ENCODE measurements at regions not wholly inside any gene's neighbourhood (a gene's known extent, or its start where the extent isn't known, plus 50 kb on each side); places are given as distances from the start of the nearest gene placed in this dataset.

DNA sequence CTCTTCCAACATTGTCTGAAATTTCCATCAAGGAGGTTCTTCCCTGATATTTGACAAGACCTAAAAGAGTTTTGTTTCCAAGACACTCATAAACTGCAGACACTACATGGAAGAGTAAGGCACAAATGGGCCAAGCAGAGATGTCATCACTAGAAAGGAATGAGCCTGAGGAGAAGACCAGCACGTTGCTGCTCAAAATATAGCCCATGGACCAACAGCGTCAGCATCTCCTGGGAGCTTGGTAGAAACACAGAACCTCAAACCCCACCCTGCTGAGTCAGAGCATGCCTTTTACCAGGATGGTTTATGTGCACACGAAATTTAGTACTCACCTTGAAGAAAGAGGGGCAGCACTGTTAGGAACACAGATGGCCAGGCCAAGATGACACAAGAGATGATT is 128.7 kb upstream of the MID1 start:
- no peak for DNase-seq

DNA sequence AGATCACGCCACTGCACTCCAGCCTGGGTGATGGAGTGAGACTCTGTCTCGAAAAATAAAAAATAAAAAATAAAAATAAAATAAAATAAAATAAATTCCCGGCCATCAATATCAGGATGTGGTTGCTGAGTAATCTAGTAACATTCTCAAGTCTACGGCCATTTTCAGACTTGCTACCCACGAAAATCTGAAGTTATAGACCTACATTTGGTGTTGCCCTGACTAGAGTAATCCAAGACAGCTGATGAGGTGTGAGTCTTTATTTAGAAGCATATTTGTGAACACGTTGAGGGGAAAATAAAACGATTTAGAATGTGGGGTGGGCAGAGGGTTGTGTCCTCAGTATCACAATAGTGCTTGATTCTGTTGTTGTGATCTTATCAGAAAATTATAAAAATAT is 130.2 kb upstream of the MID1 start:
- no peak for DNase-seq

DNA sequence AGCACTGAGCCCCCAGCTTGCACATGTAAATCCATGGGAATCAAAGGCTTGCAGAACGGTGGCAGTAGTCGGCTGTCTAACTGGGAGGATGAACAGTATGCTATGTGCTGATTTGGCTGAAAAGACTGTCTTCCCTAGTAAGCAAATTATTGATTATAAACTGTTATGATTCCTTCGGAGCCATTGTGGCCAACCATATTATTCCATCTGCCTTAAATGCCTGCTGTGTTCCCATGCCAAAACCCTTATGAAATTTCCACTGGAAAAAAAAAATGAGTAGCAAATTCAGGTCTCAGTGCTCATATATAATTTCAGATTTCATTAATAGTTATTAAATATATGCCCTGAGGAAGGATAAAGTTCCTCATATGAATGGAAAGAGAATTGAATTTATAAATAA is 132.7 kb upstream of the MID1 start:
- no peak for DNase-seq

DNA sequence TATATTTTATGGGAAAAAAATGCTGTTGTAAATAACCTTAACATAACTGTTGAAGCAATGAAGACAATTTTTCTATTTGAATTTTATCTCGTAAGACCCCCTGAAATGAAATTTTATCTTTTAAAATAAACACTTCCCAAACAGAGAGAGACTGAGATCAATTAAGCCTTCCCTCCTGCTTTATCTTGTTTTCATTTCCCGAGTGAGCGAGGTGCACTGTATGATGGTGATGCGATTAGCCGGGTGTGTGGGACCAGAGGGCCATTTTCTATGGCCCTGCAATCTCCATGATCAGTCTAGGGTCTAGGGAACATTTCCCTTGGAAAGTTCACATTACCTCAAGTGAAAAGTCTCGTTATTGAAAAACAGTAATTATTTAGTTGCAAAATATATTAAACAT is 134.1 kb upstream of the MID1 start:
- no peak for DNase-seq

DNA sequence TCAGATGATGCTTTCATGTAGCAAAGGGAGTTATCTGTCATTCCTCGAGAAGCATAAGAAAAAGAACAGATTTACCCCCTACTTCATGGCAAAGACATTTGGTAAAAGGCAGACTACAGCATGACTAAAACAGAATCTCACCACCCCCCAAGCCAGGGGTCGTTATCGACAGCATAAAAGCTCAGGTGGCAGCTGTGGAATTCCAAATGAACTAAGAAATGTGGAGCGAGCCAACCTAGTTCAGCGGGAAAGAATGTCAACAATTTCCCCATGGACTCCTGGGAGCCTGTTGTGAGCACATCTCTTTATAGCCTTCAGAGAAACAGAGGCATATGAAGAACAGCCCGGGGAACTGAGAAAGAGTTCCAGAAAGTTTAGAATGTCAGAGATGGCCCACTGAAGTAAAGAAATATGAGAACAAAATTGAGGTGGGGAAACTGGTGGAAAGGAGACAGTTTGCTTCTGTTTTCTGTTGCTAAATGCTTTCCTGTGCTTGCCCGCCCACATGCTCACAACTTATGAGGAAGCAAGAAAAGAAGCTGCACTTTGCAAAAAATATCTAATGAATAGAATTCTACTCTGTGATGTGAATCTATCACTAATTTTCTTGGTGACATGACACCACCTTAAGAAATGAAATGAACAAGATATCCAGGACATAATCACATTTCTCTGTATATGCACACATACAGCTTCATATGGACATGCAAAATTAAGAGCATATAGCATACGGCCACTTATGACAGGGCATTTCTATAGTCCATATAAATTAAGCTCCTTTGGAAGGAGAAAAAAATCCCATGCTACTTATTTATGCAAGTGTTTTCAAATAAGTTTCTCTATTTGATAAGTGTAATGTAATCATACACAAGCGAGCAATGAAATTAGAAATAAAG is 135.3 kb upstream of the MID1 start:
- DNase-seq = no peak

DNA sequence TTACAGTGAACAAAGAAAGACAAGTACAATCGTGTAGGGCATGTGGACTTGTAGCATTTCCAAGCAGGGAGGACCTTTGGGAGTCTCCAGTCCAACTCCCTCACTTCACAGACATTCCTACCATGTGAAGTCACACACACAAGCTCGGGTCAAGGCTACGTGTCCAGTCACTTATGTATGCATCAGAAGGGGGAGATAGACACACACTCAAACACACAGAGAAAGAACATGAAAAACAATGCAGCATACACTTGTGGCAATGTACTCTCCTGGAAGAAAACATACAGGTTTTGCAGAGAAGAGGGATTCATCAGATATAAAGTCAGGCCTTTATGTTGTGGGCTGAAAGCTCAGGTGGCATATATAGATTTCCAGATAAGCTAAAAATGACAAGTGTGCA is 136.1 kb upstream of the MID1 start:
- DNase-seq = no peak

DNA sequence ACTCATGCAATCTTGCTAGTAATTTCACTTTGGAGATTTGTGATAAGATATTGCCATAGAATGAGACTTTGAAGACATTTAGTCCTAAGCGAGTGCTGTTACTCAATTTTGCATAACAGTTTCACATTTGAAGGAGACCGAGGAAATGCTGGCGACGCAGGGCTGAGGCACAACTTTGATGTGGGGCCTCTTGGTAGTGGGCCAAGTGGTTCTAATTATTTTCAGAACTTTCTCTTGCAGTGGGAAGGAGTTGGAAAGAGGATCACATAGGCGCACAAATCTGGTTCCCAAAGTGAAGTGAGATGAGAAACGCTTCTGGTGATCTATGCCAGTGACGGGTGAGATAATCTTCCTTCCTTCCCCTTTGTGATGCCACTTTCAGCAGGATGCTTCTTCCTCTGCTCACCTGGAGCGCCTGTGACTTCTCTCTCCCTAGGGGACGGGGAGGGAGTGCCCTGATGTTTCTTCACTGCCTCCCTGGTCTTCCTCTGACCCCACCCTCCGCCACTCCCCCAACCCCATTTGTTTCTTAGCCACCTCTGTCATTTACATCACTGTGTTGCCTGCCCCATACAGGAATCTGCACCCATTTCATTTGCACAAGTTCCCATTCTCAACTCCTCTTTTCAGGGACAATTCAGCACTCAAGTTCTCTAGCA is 138.9 kb upstream of the MID1 start:
- DNase-seq = no peak

DNA sequence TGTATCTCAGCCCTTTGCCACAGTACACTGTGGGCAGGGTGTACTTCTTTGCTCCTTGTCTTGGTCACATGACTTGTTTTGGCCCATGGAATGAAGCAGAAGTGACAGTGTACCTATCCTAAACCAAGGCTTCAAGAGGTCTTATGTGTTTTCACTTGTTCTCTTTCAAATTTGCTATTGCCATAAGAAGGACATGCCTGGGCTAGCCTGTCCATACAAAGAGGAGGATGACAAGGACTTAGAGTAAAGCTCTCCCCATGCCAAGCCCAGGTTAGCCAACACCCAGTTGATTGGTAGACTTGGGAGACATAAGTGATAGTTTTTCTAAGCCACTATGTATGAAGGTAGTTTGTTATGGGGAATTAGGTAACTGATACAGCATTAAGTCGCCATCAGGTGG is 141.1 kb upstream of the MID1 start:
- DNase-seq = no peak

DNA sequence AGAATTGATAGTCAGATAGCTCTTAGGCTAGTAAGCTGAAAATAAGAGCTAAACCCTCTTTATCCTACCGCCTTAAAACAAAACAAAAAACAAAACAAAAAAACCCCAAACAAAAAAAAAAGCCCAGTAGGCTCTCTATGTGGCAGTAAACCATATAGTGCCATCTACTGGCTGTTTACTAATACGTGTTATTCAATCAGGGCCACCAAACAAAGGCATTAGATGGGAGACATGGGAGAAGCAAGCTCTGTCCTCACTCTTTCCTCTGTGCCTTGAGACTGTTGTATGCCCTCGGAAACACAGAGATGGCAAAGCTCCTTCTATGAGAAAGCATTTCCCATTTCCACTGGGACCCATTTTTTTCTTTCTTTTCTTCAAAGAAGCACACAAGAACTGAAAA is 148.8 kb upstream of the MID1 start:
- DNase-seq = peak; percentile 21

DNA sequence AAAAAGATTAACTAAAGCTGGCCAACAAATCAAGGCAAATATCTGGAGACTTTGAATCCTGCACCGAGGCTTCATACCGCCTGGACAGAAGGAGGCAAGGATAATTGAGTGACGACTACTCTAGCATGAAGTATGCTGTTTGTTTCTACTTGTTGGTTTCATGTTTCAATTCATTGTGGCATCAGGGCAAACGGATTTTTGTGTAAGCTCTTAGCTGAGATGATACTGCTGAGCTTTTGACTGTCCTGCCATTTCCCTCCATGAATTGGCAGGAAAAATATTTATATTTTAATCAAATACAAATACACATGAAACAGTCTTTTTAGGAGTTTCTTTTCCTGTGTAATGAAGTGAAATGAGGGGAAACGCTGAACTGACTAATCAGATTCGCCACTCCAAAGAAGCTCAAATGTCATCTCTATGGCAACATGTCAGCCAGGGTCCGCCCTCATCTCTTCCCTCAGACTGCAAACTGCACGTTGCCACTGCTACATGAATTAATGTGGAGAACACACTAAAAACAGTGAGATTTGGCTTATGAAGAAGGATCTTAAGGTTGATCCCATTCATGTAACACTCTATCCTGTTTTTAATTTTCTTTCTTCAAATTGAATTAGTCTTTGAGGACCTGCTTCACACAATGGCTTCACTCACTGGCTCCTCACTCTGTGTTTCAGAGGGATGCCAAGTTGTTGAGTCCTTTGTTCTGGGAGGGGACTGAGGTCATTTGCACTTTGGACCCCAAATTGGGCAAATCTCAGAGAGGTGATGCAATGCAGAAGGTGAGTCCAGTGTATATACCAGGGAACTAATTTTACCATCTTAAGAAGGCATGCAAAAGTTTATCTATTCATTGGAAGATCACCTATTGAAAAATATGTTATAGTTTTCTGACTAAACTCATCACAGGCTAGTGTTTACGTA is 149.6 kb upstream of the MID1 start:
- DNase-seq = no peak

DNA sequence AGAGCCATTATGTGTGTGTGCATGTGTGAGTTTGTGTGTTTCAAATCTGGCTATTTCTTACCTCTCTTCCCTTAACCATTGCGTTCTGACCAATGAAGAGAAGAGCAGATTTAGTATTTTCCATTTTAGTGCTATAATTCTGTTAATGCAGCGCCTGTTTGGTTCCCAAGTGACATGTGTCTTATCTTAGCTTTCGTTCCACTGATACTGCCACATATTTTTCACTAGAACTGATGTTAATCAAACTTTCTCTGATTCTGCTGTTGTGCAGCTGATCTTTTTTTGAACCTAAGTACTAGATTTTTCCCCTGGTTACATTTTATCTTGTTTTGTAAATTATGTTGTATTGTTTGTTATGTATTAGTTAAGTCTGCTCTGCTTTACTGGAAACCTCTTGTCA is 152.9 kb upstream of the MID1 start:
- DNase-seq = no peak

DNA sequence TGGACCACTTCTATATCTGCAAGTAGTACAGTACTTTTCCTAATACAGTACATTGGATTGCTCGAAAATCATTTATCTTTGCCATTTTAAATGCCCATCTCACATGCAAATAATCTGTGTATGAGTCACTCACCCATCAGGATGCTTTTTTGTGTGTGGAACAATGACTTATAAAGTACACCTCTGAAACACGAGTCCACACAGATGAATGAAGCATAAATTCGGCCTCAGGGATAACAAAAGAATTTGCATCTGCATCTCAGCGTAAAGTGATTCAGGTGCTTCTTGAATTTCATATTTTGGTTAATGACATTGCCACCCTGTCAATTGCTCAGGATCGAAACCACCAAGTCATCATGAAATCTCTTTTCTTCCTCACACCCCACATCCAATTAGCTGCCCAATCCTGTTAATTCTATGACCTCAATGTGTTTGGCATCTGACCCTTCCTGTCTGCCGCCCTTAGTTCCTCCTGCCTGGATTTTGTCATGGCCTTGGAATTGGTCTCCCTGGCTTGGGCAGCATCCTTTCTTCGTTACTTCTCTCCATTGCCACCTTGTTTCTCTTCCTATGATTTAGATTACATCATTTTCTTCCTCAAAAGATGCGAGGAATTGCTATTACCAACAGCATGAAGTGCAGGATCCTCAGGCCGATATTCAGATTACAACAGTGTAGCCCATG is 161.6 kb upstream of the MID1 start:
- DNase-seq = no peak

DNA sequence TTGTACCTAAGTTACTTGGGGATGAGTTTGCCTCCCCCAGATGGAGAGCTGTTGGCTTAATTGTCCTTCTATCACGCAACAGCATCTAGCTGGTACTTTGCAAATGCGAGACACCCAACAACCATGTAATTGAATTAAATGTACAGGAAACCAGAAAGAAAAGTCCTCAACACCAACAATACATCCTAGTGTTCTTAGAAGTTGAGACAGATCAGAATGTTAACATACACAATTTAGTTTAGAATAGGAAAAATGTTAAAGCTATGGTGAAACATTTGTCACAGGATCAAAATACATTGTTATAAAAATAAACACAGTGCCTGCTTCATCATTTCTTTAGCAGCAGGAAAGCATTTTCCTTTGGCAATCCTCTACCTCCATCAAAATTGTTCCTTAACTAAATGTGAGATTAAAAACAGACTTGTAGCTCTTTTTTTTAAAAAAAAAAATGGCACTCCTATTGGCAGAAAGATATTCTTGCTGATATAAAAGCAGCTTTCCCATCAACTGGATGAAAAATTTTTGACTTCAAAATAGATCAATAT is 163.1 kb upstream of the MID1 start:
- DNase-seq = no peak

DNA sequence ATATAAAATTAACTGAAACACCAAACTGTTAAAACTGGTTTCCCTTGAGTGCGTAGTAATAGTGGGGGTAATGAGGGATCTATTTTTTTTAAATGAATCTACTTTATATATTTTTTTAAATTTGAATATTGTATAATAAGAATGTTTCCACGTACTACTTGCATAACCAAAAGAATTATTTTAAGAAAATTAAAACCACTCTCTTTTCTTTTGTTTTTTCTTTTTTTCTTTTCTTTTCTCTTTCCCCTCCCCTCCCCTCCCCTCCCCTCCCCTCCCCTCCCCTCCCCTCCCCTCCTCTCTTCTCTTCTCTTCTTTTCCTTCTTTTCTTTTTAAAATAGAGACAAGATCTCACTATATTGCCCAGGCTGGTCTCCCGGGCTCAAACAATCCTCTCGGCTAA is 166.9 kb upstream of the MID1 start:
- no peak for DNase-seq

DNA sequence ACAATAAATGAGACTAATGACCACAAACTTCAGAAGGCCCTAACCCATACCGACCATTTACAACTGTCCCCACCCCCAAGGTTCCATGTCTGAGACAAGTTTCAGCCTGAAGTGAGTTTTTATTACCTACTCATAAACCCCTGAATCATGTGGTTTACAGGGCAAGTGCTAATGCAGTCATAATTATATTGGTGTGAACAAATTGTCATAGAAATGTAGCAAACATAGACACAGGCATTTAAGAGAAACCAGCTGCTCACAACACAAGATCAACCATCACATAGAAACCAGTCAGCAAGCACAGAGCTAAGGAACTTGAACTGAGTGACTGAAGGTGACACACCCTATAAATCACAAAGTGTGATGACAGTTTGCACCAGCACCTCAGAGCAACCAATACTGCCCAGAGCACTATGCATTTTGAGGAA is 173.8 kb upstream of the MID1 start:
- DNase-seq = no peak

DNA sequence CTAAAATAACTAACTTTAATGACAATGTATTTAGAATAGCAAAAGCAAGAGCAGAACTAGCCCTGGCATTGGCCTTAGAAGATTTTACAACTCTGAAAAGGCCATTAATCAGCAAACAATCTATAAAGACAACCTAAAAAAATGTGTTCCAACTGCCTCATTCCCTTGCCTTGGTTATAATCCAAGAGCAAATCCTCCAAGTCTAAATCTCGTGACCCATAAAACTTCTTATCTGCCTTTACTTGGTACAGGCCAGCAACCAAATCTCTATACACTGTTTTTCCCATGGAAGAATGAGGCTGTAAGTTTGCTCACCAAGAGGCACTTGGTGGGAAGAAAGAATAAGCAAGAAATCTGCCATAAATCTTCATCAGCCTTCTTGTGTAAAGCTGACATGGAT is 175.3 kb upstream of the MID1 start:
- no peak for DNase-seq

DNA sequence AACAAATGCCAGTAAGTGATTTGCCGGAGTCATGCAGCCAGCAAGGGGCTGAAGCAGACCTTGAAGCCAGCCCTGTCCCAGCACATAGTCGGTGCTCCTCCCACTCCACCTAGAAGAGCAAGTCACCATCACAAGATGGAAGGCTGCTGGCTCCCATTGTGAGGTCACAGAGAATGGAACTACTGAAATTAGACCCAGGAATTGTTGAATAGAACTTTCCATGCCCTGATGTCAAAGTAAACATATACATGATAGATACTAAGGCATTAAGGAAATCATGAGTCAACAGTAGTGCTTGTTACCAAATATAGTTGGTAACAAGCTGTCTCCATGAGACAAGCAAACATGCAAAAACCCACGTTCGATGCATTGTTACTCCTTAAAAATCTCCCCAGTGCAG is 177.1 kb upstream of the MID1 start:
- DNase-seq = no peak

DNA sequence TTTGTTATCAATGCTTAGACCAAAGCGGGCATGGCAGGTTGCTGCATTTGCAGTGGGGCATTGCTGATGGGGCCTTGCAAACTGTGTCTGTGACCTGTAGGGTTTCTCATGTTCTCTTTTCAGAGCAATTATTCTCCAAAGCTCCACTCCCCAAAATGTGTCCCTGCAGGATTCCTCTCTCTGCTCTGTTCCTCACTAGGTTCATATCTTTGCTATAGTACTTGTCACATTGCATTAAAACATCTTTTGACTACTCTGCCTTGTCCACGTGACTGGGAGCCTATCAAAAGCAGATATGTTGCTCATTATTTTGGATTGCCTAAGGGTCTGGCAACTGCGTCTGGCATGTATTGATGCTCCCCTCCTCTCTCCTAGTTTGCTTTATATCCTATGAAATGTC is 177.7 kb upstream of the MID1 start:
- DNase-seq = no peak

DNA sequence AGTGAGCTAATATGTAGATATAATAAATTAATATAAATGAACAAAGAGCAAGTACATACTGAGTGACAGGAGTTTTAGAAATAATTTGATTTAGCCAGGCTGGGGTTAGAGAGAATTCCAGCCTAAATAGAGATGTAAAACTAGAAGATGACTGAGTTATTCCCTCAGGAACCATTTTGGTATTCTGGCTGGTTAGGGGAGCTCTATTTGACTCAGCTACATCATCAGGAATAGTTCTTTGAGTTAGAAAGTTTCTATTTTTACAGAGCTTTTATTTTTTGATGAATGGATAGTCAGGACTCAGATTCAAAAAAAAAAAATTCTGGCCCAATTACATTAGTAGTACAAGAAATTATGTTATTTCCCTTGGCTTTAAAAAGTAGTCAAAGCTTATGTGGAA is 180.4 kb upstream of the MID1 start:
- no peak for DNase-seq

DNA sequence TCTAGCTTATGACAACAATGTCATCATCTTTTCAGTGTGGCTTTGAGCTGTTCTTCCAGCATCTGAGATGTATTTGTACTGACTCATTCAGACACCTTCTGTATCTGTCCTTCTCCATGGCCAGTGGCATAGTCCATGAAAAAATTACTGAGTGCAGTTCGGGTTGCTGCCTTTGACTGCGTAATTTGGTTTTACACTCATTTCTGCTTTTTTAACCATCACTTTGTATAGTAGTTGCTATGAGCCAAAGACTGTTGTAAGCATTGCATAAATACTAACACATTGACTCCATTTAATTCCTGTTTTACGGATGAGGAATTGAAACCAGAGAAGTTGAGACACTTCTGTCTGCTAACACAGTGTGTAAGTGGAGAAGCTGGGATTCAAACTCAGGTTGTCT is 190.7 kb upstream of the MID1 start:
- DNase-seq = no peak

DNA sequence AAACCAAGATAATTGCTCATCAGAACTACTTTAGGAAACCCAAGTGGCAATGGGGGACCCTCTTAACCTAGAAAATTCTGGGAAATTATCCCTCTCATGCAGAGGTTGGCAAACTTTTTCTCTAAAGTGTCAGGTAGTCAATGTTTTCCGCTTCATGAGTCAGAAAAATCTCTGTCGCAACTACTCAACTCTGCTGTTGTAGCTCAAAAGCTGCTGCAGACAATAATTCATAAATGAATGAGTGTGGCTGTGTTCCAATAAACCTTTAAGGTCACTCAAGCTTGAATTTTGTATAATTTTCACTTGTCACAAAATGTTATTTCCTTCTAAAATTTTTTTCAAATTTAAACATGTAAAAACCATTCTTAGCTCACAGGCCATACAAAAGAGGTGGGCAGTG is 193.4 kb upstream of the MID1 start:
- DNase-seq = no peak

DNA sequence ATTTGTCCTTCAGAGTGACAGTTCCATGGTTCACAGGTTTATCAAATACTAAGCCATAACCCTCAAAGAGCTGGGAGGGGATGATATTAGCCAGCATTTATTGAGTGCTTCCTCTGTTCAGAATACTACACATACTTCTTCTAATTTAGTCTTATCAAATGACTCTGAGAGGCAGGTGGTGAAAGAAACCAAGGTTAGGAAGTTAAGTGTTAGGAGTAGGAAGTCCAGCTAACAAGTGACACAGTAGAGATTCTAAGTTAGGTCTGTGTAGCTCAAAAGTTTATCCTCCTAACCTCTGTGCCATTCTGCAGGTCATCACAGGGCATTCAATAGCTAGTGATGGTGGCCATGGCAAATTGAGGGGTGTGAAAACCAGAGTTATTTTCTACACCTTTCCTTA is 198.3 kb upstream of the MID1 start:
- no peak for DNase-seq

DNA sequence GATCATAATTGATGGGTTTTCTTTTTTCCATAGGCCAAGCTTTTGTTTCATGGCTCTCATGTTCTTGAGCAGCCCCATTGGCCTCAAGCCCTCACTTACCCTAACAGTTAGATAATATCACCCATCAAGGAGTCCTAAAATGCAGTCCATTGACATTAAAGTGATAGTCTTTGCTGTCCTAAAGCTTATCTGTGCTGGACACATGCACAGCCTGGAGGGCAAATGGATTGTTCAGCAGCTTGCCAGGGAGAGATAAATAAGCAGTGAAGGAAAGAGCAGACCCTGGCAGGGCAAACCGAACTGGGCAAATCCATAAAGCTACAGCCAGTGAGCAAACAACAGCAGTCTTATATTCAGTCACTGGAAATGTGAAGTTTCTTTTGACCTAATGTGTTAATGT is 199.6 kb upstream of the MID1 start:
- DNase-seq = no peak

Measured in activated CD4-positive, alpha-beta T cell treated with anti-CD3 and anti-CD28 coated beads, Interleukin-2, amount 50 U/mL, for 16 hours (primary cell).